Ovary (tissue), 7 donors: ENCODE measurements at regions not wholly inside any gene's neighbourhood (a gene's known extent, or its start where the extent isn't known, plus 50 kb on each side); places are given as distances from the start of the nearest gene placed in this dataset.

Experiments used
- DNase-seq, 5 donors: peaks; one replicate each; pipeline ENCODE4 v3.0.0-alpha.2; 2019 to 2020
- H3K27ac ChIP-seq, 2 donors: fragments of 200-600 bp; one replicate each; pipeline versions ENCODE4 v1.5.1 to v1.8.0; 2019 to 2022
- H3K27me3 ChIP-seq: fragments of 200-600 bp; one replicate; pipeline ENCODE4 v1.8.0; 2022
- H3K36me3 ChIP-seq: fragments of 200-600 bp; sonication (generic); one replicate; pipeline ENCODE4 v1.5.1; 2019
- H3K4me1 ChIP-seq: one replicate; pipeline ENCODE4 v1.8.1; 2013; ENCODE audit warnings: mild to moderate bottlenecking, moderate library complexity; ENCODE audit not compliant: insufficient read depth
- H3K4me3 ChIP-seq: fragments of 200-600 bp; sonication (generic); one replicate; pipeline ENCODE4 v1.5.1; 2017
- H3K9me3 ChIP-seq, 2 donors: fragments of 200-600 bp in 1 of 2; sonication (generic) in 1 of 2; one replicate each; pipeline versions ENCODE4 v1.5.1 to v1.8.1; 2013 to 2019; ENCODE audit warnings: mild to moderate bottlenecking in 1 of 2, moderate library complexity in 1 of 2
- EP300 ChIP-seq: sonication (generic); formaldehyde crosslinking; IDR thresholded peaks from one replicate; pipeline ENCODE4 v1.6.1; 2017; ENCODE audit warnings: antibody characterized with exemption
- POLR2A ChIP-seq: fragments of 450-650 bp; IDR thresholded peaks from one replicate; pipeline ENCODE4 v1.6.1; 2017; ENCODE audit warnings: antibody characterized with exemption, mild to moderate bottlenecking, moderate library complexity
- WGBS, 3 donors: extraction: QIAGEN DNeasy Blood & Tissue Kit in 1 of 3; methylation state at CpG; one replicate each; pipeline versions ENCODE4 v1.1.5 to v1.1.7; 2013 to 2017; 5-methylcytosine and 5-hydroxymethylcytosine counted together
- intact Hi-C, 4 donors: fragments of 100-400 bp; cut with DNase I; formaldehyde crosslinking; loops; one replicate each; pipeline versions ENCODE4 v1.11.0 to v1.15.1; 2022 to 2023
- TF ChIP-seq, protein P1 (sequence below), 3 donors: fragments of 450-650 bp in 2 of 3; fragments of 200-600 bp in 1 of 3; IDR thresholded peaks; one replicate each; pipeline versions ENCODE4 v1.5.1 to v1.8.0; 2016 to 2022; ENCODE audit warnings: antibody characterized with exemption in 3 of 3, mild to moderate bottlenecking in 1 of 3
- donor health status: DM: no; HTN: no; CAD: no; lungs with moderate emphysema.
- donor health status: DM: no; HTN: no; CAD: no.
- donor health status: Bipolar disorder and iron deficiency.
- donor health status: DM: no; HTN: no; CAD: no.
- donor health status: DM: yes; HTN: yes; CAD: no.

DNA sequence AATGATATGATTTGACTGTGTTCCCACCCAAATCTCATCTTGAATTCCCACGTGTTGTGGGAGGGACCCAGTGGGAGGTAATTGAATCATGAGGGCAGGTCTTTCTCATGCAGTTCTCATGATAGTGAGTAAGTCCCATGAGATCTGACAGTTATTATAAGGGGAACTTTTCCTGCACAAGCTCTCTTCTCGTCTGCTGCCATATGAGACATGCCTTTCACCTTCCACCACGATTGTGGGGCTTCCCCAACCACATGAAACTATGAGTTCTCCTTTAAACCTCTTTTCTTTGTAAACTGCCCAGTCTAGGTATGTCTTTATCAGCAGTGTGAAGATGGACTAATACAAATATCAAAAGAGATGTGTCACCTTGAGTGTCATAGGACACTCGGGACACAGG lies 502.7 kb upstream of the PODXL start:
- no peak for DNase-seq
- Histone ChIP-seq H3K4me1 (no peaks in the 10 kb centered on the region), H3K9me3 (no peaks in the 10 kb centered on the region), H3K36me3 (no peaks in the 10 kb centered on the region), H3K27me3 (no peaks in the 10 kb centered on the region), H3K4me3 (no peak overlapping the region), H3K27ac (no peak overlapping the region)
- intact Hi-C loops = loop anchor here in 1 of 4 donors (10.0 kb wide), 1 partner anchor 374 kb away; no protein-coding TSS in a partner anchor
- TF ChIP-seq, protein P1, sequence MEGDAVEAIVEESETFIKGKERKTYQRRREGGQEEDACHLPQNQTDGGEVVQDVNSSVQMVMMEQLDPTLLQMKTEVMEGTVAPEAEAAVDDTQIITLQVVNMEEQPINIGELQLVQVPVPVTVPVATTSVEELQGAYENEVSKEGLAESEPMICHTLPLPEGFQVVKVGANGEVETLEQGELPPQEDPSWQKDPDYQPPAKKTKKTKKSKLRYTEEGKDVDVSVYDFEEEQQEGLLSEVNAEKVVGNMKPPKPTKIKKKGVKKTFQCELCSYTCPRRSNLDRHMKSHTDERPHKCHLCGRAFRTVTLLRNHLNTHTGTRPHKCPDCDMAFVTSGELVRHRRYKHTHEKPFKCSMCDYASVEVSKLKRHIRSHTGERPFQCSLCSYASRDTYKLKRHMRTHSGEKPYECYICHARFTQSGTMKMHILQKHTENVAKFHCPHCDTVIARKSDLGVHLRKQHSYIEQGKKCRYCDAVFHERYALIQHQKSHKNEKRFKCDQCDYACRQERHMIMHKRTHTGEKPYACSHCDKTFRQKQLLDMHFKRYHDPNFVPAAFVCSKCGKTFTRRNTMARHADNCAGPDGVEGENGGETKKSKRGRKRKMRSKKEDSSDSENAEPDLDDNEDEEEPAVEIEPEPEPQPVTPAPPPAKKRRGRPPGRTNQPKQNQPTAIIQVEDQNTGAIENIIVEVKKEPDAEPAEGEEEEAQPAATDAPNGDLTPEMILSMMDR (IDR thresholded peaks at IDR 0.05) = no peak
- TF ChIP-seq POLR2A (no peak), EP300 (no peak)
- 75 to 83% (median 82%) methylated on average over 4 of the region's 4 CpGs for WGBS, 3 donors

DNA sequence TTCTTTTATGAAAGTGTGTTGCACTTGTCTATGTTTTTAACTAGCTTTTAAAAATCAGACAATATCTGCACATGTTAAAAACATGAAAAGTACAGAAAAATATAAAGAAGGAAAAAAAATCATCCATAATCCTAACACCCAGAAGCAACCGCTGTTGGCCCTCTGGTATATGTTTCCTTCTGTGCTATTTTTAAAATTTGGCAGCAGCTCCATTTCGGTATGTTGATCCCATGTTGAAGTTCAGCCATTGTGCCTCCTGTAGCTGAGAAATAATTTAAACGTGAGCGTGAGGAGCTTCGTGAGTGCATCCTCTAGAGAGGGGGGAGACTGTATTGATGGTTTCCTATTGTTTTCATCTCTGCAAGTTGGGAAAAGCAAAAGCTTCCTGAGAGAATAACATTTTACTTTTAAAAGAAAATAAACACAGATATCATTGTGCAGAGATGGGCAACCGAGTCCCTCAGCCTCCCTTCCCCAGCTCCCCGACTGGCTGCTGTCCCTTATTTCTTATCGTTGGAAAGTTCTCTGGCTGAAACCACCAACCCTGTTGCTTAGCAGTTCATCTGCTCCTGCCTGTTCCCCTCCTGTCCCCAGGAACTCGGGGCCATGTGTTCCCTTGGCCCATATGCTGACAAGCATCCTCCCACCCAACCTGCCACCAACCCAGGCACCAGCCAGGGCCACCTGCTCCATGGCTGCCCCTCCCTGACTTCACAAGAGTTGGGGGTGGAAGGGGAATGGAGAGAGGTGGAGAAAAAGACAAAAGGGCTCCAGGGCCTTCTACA lies 499.1 kb upstream of the PODXL start:
- no peaks in the 10 kb centered on the region for H3K4me1 ChIP-seq
- 12 to 37% (median 22%) methylated on average over 9 of the region's 9 CpGs for WGBS, 3 donors
- TF ChIP-seq EP300 (no peak), POLR2A (no peak)
- TF ChIP-seq, protein P1 (IDR thresholded peaks at IDR 0.05) = no peak
- DNase-seq = no peak
- no peaks in the 10 kb centered on the region for H3K9me3 ChIP-seq
- no peak overlapping the region for H3K27ac ChIP-seq
- H3K36me3 ChIP-seq = no peaks in the 10 kb centered on the region
- no peaks in the 10 kb centered on the region for H3K27me3 ChIP-seq
- intact Hi-C loops = loop anchor here in 1 of 4 donors (10.0 kb wide), 1 partner anchor 371 kb away; no protein-coding TSS in a partner anchor
- H3K4me3 ChIP-seq = no peak overlapping the region

DNA sequence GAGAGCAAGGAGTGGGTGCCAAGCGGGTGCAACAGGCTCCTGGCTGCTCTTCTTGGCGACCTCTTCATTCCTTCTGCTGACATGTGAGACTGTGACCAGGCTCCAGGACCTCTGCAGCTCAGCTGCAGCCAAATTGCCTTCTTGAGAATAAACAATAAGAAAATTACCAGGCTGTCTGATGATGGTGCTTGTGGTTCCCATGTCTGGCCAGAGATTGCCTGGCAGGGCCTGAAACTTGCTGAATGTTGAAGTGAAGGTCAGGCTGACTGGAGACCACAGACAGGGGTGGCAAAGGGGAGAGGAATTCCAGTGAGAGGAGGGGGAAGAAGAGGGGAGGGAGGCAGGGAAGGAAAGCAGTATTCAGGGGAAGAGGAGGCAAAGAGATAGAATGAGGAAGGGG lies 497.4 kb upstream of the PODXL start:
- WGBS, 3 donors = 51 to 64% (median 57%) methylated on average over 2 of the region's 2 CpGs
- intact Hi-C loops = loop anchor here in 1 of 4 donors (10.0 kb wide), 1 partner anchor 369 kb away; no protein-coding TSS in a partner anchor

DNA sequence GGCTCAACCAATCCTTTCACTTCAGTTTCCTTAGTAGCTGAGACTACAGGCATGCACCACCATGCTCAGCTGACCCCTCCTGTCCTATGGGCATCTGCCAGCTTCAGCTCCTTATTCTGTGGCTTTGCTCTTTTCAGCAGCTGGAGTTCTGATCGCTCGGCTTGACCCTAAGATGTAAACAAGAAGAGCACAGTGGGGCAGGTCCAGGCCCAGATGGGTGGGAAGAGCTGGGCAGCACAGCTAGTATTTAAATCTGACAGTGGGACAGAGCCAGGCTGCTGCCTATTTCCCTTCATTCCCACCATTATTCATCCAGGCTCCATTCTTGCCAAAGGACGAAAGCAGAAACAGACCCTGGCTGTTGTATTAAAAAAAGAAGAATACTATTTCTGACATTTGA lies 494.9 kb upstream of the PODXL start:
- TF ChIP-seq, protein P1 (IDR thresholded peaks at IDR 0.05) = no peak
- TF ChIP-seq POLR2A (no peak), EP300 (no peak)
- WGBS, 3 donors = 33 to 51% (median 38%) methylated on average over 3 of the region's 3 CpGs
- intact Hi-C loops = loop anchor here in 1 of 4 donors (10.0 kb wide), 1 partner anchor 367 kb away; no protein-coding TSS in a partner anchor
- Histone ChIP-seq H3K27ac (no peak overlapping the region), H3K27me3 (no peaks in the 10 kb centered on the region), H3K4me1 (no peaks in the 10 kb centered on the region), H3K9me3 (no peaks in the 10 kb centered on the region), H3K4me3 (no peak overlapping the region), H3K36me3 (no peaks in the 10 kb centered on the region)
- DNase-seq = no peak

More for the DNA sequence above, 497.4 kb upstream of the PODXL start:
- H3K27ac ChIP-seq = no peak overlapping the region
- H3K4me1 ChIP-seq = no peaks in the 10 kb centered on the region
- H3K4me3 ChIP-seq = no peak overlapping the region
- no peak for TF ChIP-seq POLR2A
- TF ChIP-seq EP300 = no peak
- TF ChIP-seq, protein P1 (IDR thresholded peaks at IDR 0.05) = no peak
- no peaks in the 10 kb centered on the region for H3K27me3 ChIP-seq
- no peak for DNase-seq
- H3K36me3 ChIP-seq = no peaks in the 10 kb centered on the region
- no peaks in the 10 kb centered on the region for H3K9me3 ChIP-seq
